ENCODE measurements at regions not wholly inside any gene's neighbourhood (a gene's known extent, or its start where the extent isn't known, plus 50 kb on each side); places are given as distances from the start of the nearest gene placed in this dataset.
"Not testable (repeated sequence)": the region's sequence is repeated elsewhere in the genome, so short reads cannot be mapped to it uniquely, and the experiment has no call there.

- DNase-seq (ENCODE audit: low read depth in 2 of 3, low spot score in 2 of 3), result no peak
Observed at GRCh38 chr6:6412221-6412620, 91.8 kb upstream of the F13A1 start.

GRCh38 chr6:6412700-6413099, 92.2 kb upstream of the F13A1 start:
- no peak for DNase-seq (ENCODE audit: low read depth in 2 of 3, low spot score in 2 of 3)

GRCh38 chr6:6414931-6415330, 94.5 kb upstream of the F13A1 start:
- no peak for DNase-seq (ENCODE audit: low read depth in 2 of 3, low spot score in 2 of 3)

- DNase-seq (ENCODE audit: low read depth in 2 of 3, low spot score in 2 of 3), result no peak
Observed at GRCh38 chr6:6417475-6417874, 97.0 kb upstream of the F13A1 start.

GRCh38 chr6:6418421-6418820, 98.0 kb upstream of the F13A1 start:
- no peak for DNase-seq (ENCODE audit: low read depth in 2 of 3, low spot score in 2 of 3)

GRCh38 chr6:6420107-6420506, 99.6 kb upstream of the F13A1 start:
- DNase-seq (ENCODE audit: low read depth in 2 of 3, low spot score in 2 of 3), result no peak

GRCh38 chr6:6434151-6434550, 113.7 kb upstream of the F13A1 start:
- DNase-seq (ENCODE audit: low read depth in 2 of 3, low spot score in 2 of 3), result no peak

GRCh38 chr6:6434723-6435122, 114.3 kb upstream of the F13A1 start:
- no peak for DNase-seq (ENCODE audit: low read depth in 2 of 3, low spot score in 2 of 3)

GRCh38 chr6:6436366-6436765, 115.9 kb upstream of the F13A1 start:
- DNase-seq (ENCODE audit: low read depth in 2 of 3, low spot score in 2 of 3), result no peak

GRCh38 chr6:6436946-6437345, 116.5 kb upstream of the F13A1 start:
- DNase-seq (ENCODE audit: low read depth in 2 of 3, low spot score in 2 of 3), result no peak

- no peak for DNase-seq (ENCODE audit: low read depth in 2 of 3, low spot score in 2 of 3)
Observed at GRCh38 chr6:6438286-6438685, 117.8 kb upstream of the F13A1 start.

- no peak for DNase-seq (ENCODE audit: low read depth in 2 of 3, low spot score in 2 of 3)
Observed at GRCh38 chr6:6439778-6440177, 119.3 kb upstream of the F13A1 start.

GRCh38 chr6:6452002-6452401, 131.5 kb upstream of the F13A1 start:
- no peak for DNase-seq (ENCODE audit: low read depth in 2 of 3, low spot score in 2 of 3)

GRCh38 chr6:6453186-6453585, 132.7 kb upstream of the F13A1 start:
- DNase-seq (ENCODE audit: low read depth in 2 of 3, low spot score in 2 of 3), result no peak

- no peak for DNase-seq (ENCODE audit: low read depth in 2 of 3, low spot score in 2 of 3)
Observed at GRCh38 chr6:6455272-6455671, 133.2 kb upstream of the LY86 start.

GRCh38 chr6:6458172-6458571, 130.3 kb upstream of the LY86 start:
- DNase-seq (ENCODE audit: low read depth in 2 of 3, low spot score in 2 of 3), result no peak

- DNase-seq (ENCODE audit: low read depth in 2 of 3, low spot score in 2 of 3), result not testable (repeated sequence)
Observed at GRCh38 chr6:6459963-6460362, 128.6 kb upstream of the LY86 start.

- no peak for DNase-seq (ENCODE audit: low read depth in 2 of 3, low spot score in 2 of 3)
Observed at GRCh38 chr6:6460416-6460815, 128.1 kb upstream of the LY86 start.

- no peak for DNase-seq (ENCODE audit: low read depth in 2 of 3, low spot score in 2 of 3)
Observed at GRCh38 chr6:6461138-6461537, 127.4 kb upstream of the LY86 start.

- no peak for DNase-seq (ENCODE audit: low read depth in 2 of 3, low spot score in 2 of 3)
Observed at GRCh38 chr6:6466967-6467761, 121.4 kb upstream of the LY86 start.

GRCh38 chr6:6469074-6469473, 119.4 kb upstream of the LY86 start:
- DNase-seq (ENCODE audit: low read depth in 2 of 3, low spot score in 2 of 3), result no peak

- no peak for DNase-seq (ENCODE audit: low read depth in 2 of 3, low spot score in 2 of 3)
Observed at GRCh38 chr6:6470123-6470522, 118.4 kb upstream of the LY86 start.

GRCh38 chr6:6471276-6471675, 117.2 kb upstream of the LY86 start:
- no peak for DNase-seq (ENCODE audit: low read depth in 2 of 3, low spot score in 2 of 3)

Measured in activated CD8-positive, alpha-beta memory T cell treated with anti-CD3 and anti-CD28 coated beads for 48 hours (primary cell).